Loucy (cell line): ENCODE measurements at regions not wholly inside any gene's neighbourhood (a gene's known extent, or its start where the extent isn't known, plus 50 kb on each side); places are given as distances from the start of the nearest gene placed in this dataset.

Experiments used
- H2AFZ ChIP-seq: fragments of 200-600 bp; sonication (generic); 2 replicates; pipeline ENCODE4 v1.6.0; 2016; ENCODE audit warnings: antibody characterized with exemption, mild to moderate bottlenecking, low read length, moderate library complexity
- H3F3A ChIP-seq: fragments of 200-600 bp; 2 replicates; pipeline ENCODE4 v1.6.0; 2016; ENCODE audit warnings: antibody characterized with exemption, low read depth, mild to moderate bottlenecking
- H3K27me3 ChIP-seq: fragments of 200-600 bp; sonication (generic); 2 replicates; pipeline ENCODE4 v1.6.1; 2014; ENCODE audit warnings: low read length, mild to moderate bottlenecking; ENCODE audit not compliant: insufficient read depth, poor library complexity, severe bottlenecking
- H3K36me3 ChIP-seq: fragments of 200-600 bp; sonication (generic); 2 replicates; pipeline ENCODE4 v1.6.1; 2016; ENCODE audit warnings: low read length; ENCODE audit not compliant: insufficient read depth
- H3K4me1 ChIP-seq: fragments of 200-600 bp; sonication (generic); 2 replicates; pipeline ENCODE4 v1.5.1; 2014; ENCODE audit warnings: low read length, mild to moderate bottlenecking; ENCODE audit not compliant: insufficient read depth, poor library complexity, severe bottlenecking
- H3K4me2 ChIP-seq: fragments of 200-600 bp; sonication (generic); 2 replicates; pipeline ENCODE4 v1.6.0; 2014; ENCODE audit warnings: antibody characterized with exemption, low read length, low read depth, mild to moderate bottlenecking; ENCODE audit not compliant: poor library complexity, severe bottlenecking
- H3K4me3 ChIP-seq: fragments of 200-600 bp; sonication (generic); 2 replicates; pipeline ENCODE4 v1.5.1; 2014; ENCODE audit warnings: low read length, mild to moderate bottlenecking, mixed read lengths; ENCODE audit not compliant: poor library complexity, severe bottlenecking
- H3K79me2 ChIP-seq: fragments of 200-600 bp; sonication (generic); 2 replicates; pipeline ENCODE4 v1.6.1; 2014; ENCODE audit warnings: low read length; ENCODE audit not compliant: insufficient read depth
- H3K9ac ChIP-seq: fragments of 200-600 bp; sonication (generic); 2 replicates; pipeline ENCODE4 v1.6.0; 2014; ENCODE audit warnings: mild to moderate bottlenecking, low read depth, low read length, moderate library complexity; ENCODE audit not compliant: poor library complexity, severe bottlenecking
- H3K9me2 ChIP-seq: fragments of 200-600 bp; sonication (generic); replicated peaks from 2 replicates; pipeline ENCODE4 v1.6.1; 2016; ENCODE audit warnings: low read depth, low read length, mixed read lengths
- H3K9me3 ChIP-seq: fragments of 200-600 bp; sonication (generic); 2 replicates; pipeline ENCODE4 v1.6.1; 2014; ENCODE audit warnings: mild to moderate bottlenecking, antibody characterized with exemption, low read length, low read depth; ENCODE audit not compliant: insufficient read depth
- H4K20me1 ChIP-seq: fragments of 200-600 bp; sonication (generic); 2 replicates; pipeline ENCODE4 v1.6.0; 2014; ENCODE audit warnings: antibody characterized with exemption, low read length, mild to moderate bottlenecking; ENCODE audit not compliant: insufficient read depth, poor library complexity, severe bottlenecking
- EZH2phosphoT487 ChIP-seq: fragments of 200-600 bp; IDR thresholded peaks from 2 replicates; pipeline ENCODE4 v1.6.1; 2018; ENCODE audit warnings: antibody characterized with exemption, mild to moderate bottlenecking, moderate library complexity, borderline replicate concordance
- TF ChIP-seq, protein P1 (sequence below): fragments of 200-600 bp; sonication (generic); conservative IDR thresholded peaks from 2 replicates; pipeline ENCODE4 v1.5.1; 2014; ENCODE audit warnings: mild to moderate bottlenecking, antibody characterized with exemption, low read length

DNA sequence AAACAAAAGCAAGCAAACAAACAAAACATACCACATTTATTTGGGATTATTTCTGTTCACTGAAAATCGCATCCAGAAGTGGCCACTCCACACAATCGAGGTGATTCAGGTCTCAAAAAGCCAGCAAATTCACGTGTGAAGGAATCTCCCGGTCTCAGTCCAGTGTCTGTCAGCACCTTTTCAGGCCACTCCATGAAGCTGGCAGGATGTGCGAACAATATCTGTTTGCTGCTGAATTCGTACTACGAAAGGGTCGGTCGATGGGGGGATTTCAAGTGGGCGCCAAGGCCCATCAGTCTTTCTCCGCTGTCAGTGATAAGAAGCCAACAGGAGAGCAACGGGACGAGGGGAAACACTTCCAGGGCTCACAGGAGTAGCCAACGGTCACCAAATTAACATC is 505.1 kb downstream of the IRX1 start:
- Histone ChIP-seq H4K20me1 (no peaks in the 10 kb centered on the region), H3K4me3 (no peak overlapping the region), H3K9ac (no peak overlapping the region), H3K4me1 (peaks cover 57% of the 10 kb centered on the region), H3K9me3 (no peaks in the 10 kb centered on the region), H3K9me2 (no peaks in the 10 kb centered on the region), H3K4me2 (no peak overlapping the region), H3K27me3 (no peaks in the 10 kb centered on the region), H2AFZ (no peak overlapping the region), H3K79me2 (no peaks in the 10 kb centered on the region), H3F3A (no peaks in the 10 kb centered on the region), H3K36me3 (no peaks in the 10 kb centered on the region)
- TF ChIP-seq, protein P1, sequence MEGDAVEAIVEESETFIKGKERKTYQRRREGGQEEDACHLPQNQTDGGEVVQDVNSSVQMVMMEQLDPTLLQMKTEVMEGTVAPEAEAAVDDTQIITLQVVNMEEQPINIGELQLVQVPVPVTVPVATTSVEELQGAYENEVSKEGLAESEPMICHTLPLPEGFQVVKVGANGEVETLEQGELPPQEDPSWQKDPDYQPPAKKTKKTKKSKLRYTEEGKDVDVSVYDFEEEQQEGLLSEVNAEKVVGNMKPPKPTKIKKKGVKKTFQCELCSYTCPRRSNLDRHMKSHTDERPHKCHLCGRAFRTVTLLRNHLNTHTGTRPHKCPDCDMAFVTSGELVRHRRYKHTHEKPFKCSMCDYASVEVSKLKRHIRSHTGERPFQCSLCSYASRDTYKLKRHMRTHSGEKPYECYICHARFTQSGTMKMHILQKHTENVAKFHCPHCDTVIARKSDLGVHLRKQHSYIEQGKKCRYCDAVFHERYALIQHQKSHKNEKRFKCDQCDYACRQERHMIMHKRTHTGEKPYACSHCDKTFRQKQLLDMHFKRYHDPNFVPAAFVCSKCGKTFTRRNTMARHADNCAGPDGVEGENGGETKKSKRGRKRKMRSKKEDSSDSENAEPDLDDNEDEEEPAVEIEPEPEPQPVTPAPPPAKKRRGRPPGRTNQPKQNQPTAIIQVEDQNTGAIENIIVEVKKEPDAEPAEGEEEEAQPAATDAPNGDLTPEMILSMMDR: no peak
- TF ChIP-seq EZH2phosphoT487: no peak

DNA sequence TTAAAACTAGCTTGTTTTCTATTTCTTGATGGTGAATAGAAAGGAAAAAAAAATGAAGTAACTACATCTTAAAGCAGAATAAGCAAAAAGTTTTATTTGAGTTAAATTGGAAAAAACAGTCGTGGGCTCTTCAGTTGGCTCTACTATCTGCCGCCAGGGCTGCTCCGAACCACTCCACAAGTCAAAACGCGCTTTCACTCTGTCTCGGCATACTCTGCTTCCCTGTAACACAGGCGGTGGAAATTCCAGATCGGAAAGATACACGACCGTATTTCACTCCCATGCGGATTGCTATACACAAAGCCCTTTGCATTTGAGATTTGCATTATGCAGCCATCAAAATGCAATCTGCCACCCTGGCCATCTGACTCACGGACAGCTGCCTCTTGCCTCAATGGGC is 505.6 kb downstream of the IRX1 start:
- no peaks in the 10 kb centered on the region for H3K27me3 ChIP-seq

DNA sequence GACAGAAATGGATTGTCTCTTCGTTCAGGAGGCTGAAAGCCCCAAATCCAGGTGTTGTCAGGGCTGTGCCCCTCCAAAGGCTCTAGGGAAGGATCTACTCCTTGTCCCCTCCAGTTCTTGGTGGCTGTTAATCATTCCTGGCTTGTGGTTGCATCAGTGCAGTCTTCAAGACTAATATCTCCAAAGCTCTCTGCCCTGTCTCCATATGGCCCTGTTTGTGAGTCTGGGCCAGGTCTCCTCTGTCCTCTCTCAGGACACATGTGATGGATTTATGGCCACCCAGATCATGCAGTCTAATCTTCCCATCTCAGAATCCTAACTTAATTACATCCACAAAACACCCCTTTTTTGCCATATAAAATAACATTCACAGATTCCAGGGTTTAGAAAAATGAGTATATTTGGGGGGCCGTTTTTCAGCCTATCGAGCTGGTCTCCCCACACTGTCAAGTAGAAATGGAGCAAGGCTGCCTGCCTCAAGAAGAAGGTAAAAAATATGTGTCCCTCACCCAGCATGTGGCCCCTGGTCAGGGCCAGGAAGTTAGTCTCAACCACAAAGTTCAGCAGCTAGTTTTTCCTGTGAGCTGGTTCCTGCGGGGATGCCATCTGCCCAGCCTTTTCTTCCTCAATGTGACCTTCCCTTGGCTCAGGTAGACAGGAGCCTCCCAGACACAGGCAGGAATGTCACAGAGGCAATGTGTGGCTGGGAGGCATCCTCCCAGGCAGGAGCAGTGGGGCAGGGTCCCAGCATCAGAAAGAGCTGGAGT is 509.4 kb downstream of the IRX1 start:
- H3K9me3 ChIP-seq: no peaks in the 10 kb centered on the region

More for the DNA sequence above, 505.6 kb downstream of the IRX1 start:
- H3K9me3 ChIP-seq: no peaks in the 10 kb centered on the region
- H3K79me2 ChIP-seq: no peaks in the 10 kb centered on the region
- H3F3A ChIP-seq: no peaks in the 10 kb centered on the region
- no peak overlapping the region for H3K9ac ChIP-seq
- H3K4me1 ChIP-seq: peaks cover 57% of the 10 kb centered on the region
- no peaks in the 10 kb centered on the region for H4K20me1 ChIP-seq
- no peak overlapping the region for H3K4me3 ChIP-seq
- no peak overlapping the region for H3K4me2 ChIP-seq
- TF ChIP-seq EZH2phosphoT487: no peak
- TF ChIP-seq, protein P1: no peak
- no peak overlapping the region for H2AFZ ChIP-seq
- no peaks in the 10 kb centered on the region for H3K9me2 ChIP-seq
- no peaks in the 10 kb centered on the region for H3K36me3 ChIP-seq

More for the DNA sequence above, 509.4 kb downstream of the IRX1 start:
- TF ChIP-seq EZH2phosphoT487: no peak
- TF ChIP-seq, protein P1: no peak
- Histone ChIP-seq H3K27me3 (no peaks in the 10 kb centered on the region), H3K79me2 (no peaks in the 10 kb centered on the region), H3F3A (no peaks in the 10 kb centered on the region), H3K36me3 (no peaks in the 10 kb centered on the region), H2AFZ (peak overlapping the region; percentile 56; the same call in 1 of the 2 replicates), H3K4me3 (peak overlapping the region; percentile 16), H3K4me1 (peaks cover 35% of the 10 kb centered on the region), H3K9ac (peak overlapping the region; percentile 20), H4K20me1 (no peaks in the 10 kb centered on the region), H3K9me2 (no peaks in the 10 kb centered on the region), H3K4me2 (peak overlapping the region; percentile 51)
